Naive thymus-derived CD4-positive, alpha-beta T cell (primary cell): ENCODE measurements at regions not wholly inside any gene's neighbourhood (a gene's known extent, or its start where the extent isn't known, plus 50 kb on each side); places are given as distances from the start of the nearest gene placed in this dataset.
"Not testable (repeated sequence)": the region's sequence is repeated elsewhere in the genome, so short reads cannot be mapped to it uniquely, and the experiment has no call there.

ENCODE experiments used
- ATAC-seq: fragments of 150-1000 bp; cut with Tn5 transposase; 2 replicates; pipeline ENCODE4 v1.10.0; 2021; ENCODE audit warnings: mild to moderate bottlenecking, moderate library complexity
- CTCF ChIA-PET: fragments of 350-600 bp; sonication (Branson Sonifier 250); formaldehyde crosslinking; loops from one replicate; lab custom pipeline; 2021; ENCODE audit warnings: antibody characterized with exemption; lab: Charles Lee
- POLR2A ChIA-PET: fragments of 350-600 bp; sonication (Branson Sonifier 250); formaldehyde crosslinking; loops from one replicate; lab custom pipeline; 2021; ENCODE audit warnings: antibody characterized with exemption, inconsistent platforms; lab: Charles Lee
- DNase-seq, 9 donors: peaks; one replicate each; pipeline versions ENCODE4 v3.0.0 to v3.0.0-alpha.2; 2020 to 2022; ENCODE audit warnings: mixed read lengths in 1 of 9
- H3K27ac ChIP-seq: one replicate; pipeline ENCODE4 v1.7.0; 2013; ENCODE audit warnings: mild to moderate bottlenecking, low read depth, low read length, moderate library complexity
- H3K27me3 ChIP-seq, 2 donors: one replicate each; pipeline ENCODE4 v1.7.0; 2013; ENCODE audit warnings: low read length in 2 of 2, mild to moderate bottlenecking in 2 of 2, moderate library complexity in 2 of 2; ENCODE audit not compliant: control insufficient read depth in 2 of 2, insufficient read depth in 2 of 2
- H3K36me3 ChIP-seq, 3 experiments: 1 replicate in 2 of 3; 2 replicates in 1 of 3; pipeline ENCODE4 v1.7.0; 2013; ENCODE audit warnings: low read length in 3 of 3, mild to moderate bottlenecking in 3 of 3, moderate library complexity in 1 of 3; ENCODE audit not compliant: insufficient read depth in 3 of 3, control insufficient read depth in 2 of 3
- H3K4me1 ChIP-seq, 2 donors: one replicate each; pipeline ENCODE4 v1.7.0; 2013; ENCODE audit warnings: low read length in 2 of 2, mild to moderate bottlenecking in 2 of 2, moderate library complexity in 1 of 2; ENCODE audit not compliant: control insufficient read depth in 2 of 2, insufficient read depth in 2 of 2
- H3K4me3 ChIP-seq: 2 replicates; pipeline ENCODE4 v1.7.0; 2013; ENCODE audit warnings: mild to moderate bottlenecking, low read length
- H3K9me3 ChIP-seq, 3 experiments: 1 replicate in 2 of 3; 2 replicates in 1 of 3; pipeline ENCODE4 v1.7.0; 2013; ENCODE audit warnings: low read length in 3 of 3; ENCODE audit not compliant: control insufficient read depth in 2 of 3
- H3K27ac Mint-ChIP-seq, 9 donors: one replicate each; pipeline ENCODE4 v1.8.0; 2020 to 2022; ENCODE audit warnings: mixed read lengths in 9 of 9, mild to moderate bottlenecking in 8 of 9, moderate library complexity in 5 of 9, inconsistent platforms in 2 of 9
- H3K27me3 Mint-ChIP-seq, 5 donors: one replicate each; pipeline ENCODE4 v1.8.0; 2021 to 2022; ENCODE audit warnings: mixed read lengths in 5 of 5, mild to moderate bottlenecking in 1 of 5
- H3K36me3 Mint-ChIP-seq, 5 donors: one replicate each; pipeline ENCODE4 v1.8.0; 2020 to 2022; ENCODE audit warnings: mixed read lengths in 5 of 5, mild to moderate bottlenecking in 3 of 5, inconsistent platforms in 1 of 5
- H3K4me1 Mint-ChIP-seq, 7 donors: one replicate each; pipeline ENCODE4 v1.8.0; 2020 to 2022; ENCODE audit warnings: mixed read lengths in 7 of 7, mild to moderate bottlenecking in 3 of 7, inconsistent platforms in 1 of 7
- H3K4me3 Mint-ChIP-seq, 10 donors: one replicate each; pipeline ENCODE4 v1.8.0; 2020 to 2022; ENCODE audit warnings: mild to moderate bottlenecking in 10 of 10, mixed read lengths in 10 of 10, moderate library complexity in 6 of 10, inconsistent platforms in 2 of 10
- H3K9me3 Mint-ChIP-seq, 11 donors: one replicate each; pipeline ENCODE4 v1.8.0; 2020 to 2022; ENCODE audit warnings: mixed read lengths in 11 of 11, mild to moderate bottlenecking in 4 of 11, inconsistent platforms in 1 of 11, moderate library complexity in 1 of 11
- intact Hi-C, 2 donors: fragments of 100-400 bp; cut with micrococcal nuclease; formaldehyde crosslinking; loops; one replicate each; pipeline ENCODE4 v1.15.1; 2023

DNA sequence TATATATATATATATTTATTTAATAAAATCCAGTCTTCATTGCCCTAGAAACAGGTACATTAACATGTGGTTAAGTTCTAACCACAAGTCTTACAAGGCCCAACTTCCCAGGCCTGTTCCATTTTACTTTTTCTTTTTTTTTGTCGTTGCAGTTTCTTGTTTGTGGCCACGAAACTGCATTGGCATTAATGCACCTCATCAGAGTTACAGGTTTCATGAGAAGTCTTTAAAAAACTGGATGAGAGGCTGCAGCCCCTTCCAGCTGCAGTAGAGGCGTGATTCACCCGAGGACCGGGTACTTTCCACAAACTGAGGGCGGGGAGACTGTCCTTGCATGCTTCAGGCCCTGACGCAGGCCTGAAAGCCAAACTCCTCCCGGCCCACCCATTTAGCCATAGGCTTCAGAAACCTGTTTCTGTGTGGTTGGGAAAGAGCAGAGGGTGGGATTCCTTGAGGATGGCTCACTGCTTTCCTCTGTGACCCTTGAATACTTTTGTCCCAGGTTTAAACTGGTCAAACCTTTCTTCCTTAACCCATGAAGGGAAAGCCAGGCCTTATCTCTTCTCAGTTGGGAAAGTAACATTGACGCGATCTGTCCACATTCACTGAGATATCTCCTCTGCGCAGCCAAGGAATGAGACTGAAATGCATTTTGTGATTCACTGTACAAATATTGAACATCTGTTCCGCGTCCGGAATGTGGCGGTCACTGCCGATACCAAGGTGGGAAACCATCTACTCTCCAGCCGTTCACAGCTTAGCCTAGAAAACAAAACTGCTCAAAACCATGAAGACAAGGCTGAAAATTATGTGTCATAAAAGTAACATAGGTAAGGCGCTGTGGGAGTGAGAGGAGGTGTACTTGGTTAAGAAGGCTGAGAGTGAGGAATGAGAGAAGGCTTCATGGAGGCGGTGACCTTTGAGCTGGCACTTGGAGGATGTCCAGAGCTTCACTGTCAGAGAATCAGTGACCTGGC lies 311.7 kb downstream of the GATA3 start:
- peaks cover 18 to 23% of the 10 kb centered on the region in 2 donors for H3K4me1 ChIP-seq
- H3K36me3 ChIP-seq, result no peaks in the 10 kb centered on the region
- Mint-ChIP-seq H3K4me1 (peaks cover 14 to 48% (median 30%) of the 10 kb centered on the region in 7 donors), H3K27me3 (no peaks in the 10 kb centered on the region), H3K27ac (peak overlapping the region in 4 of 9 donors; percentile 54 to 75 (median 69)), H3K4me3 (peak overlapping the region in 3 of 10 donors; percentile 31 to 45 (median 41)), H3K9me3 (peaks cover 0 to 10% (median 0%) of the 10 kb centered on the region in 11 donors), H3K36me3 (peaks cover 0 to 10% (median 4%) of the 10 kb centered on the region in 5 donors)
- H3K27me3 ChIP-seq, result no peaks in the 10 kb centered on the region
- DNase-seq (peak in 5 of 9 donors; percentile 3 to 38 (median 12)), ATAC-seq (peak; percentile 78)
- H3K27ac ChIP-seq, result no peak overlapping the region
- POLR2A ChIA-PET, result no interaction called here
- H3K9me3 ChIP-seq, result no peaks in the 10 kb centered on the region
- CTCF ChIA-PET, result interaction anchor here (0.5 kb wide), 1 partner anchor 34 kb away, joined by 4 read pairs; no protein-coding TSS in a partner anchor
- intact Hi-C loops, result loop anchor here in 1 of 2 donors (2.0 kb wide), 1 partner anchor 37 kb away; no protein-coding TSS in a partner anchor
- no peak overlapping the region for H3K4me3 ChIP-seq

DNA sequence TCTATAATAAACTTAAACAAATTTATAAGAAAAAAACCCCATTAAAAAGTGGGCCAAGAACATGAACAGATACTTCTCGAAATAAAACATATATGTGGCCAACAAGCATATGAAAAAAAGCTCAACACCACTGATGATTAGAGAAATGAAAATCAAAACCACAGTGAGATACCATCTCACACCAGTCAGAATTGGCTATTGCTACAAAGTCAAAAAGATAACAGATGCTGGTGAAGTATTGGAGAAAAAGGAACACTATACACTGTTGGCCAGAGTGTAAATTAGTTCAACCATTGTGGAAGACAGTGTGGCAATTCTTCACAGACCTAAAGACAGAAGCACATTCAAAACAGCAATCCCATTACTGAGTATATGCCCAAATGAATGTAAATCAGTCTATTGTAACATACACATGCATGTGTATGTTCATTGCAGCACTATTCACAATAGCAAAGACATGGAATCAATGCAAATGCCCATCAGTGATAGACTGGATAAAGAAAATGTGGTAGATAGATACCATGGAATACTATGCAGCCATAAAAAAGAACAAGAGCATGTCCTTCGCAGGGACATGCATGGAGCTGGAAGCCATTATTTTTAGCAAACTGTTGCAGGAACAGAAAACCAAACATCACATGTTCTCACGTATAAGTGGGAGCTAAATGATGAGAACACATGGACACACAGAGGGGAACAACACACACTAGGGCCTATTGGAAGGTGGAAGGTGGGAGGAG lies 313.4 kb downstream of the GATA3 start:
- DNase-seq, result not testable (repeated sequence)
- intact Hi-C loops, result loop anchor here in 1 of 2 donors (2.0 kb wide), 1 partner anchor 35 kb away; no protein-coding TSS in a partner anchor

DNA sequence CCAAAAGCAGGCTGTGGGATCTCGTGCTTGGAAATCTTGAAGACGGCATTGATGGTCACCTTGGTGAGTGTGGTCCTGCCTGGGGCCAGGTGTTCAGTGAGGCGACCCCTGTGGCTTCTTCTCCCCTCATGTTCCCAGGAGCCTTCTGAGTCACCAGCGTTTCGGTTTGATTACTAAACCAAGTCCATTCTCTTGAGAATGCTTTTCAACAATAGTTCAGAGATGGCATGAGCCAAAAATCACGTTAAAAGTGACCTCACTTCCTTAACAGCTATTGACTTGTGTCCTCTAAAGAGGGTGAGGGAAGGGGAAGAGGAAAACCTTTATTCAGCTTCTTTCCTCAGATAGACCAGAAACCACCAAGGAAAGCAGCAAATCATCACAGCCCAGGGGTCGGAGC lies 315.2 kb downstream of the GATA3 start:
- intact Hi-C loops, result no loop called here
- Histone ChIP-seq H3K4me1 (peaks cover 7 to 14% of the 10 kb centered on the region in 2 donors), H3K36me3 (no peaks in the 10 kb centered on the region), H3K9me3 (no peaks in the 10 kb centered on the region), H3K27me3 (no peaks in the 10 kb centered on the region), H3K4me3 (no peak overlapping the region), H3K27ac (no peak overlapping the region)
- Mint-ChIP-seq H3K36me3 (peaks cover 0 to 11% (median 5%) of the 10 kb centered on the region in 5 donors), H3K27me3 (no peaks in the 10 kb centered on the region), H3K4me1 (peaks cover 5 to 20% (median 15%) of the 10 kb centered on the region in 7 donors), H3K9me3 (peaks cover 0 to 9% (median 0%) of the 10 kb centered on the region in 11 donors), H3K27ac (no peak overlapping the region), H3K4me3 (no peak overlapping the region)
- ChIA-PET CTCF (no interaction called here), POLR2A (no interaction called here)
- no peak for ATAC-seq
- no peak for DNase-seq

More for the DNA sequence above, 313.4 kb downstream of the GATA3 start:
- H3K4me3 Mint-ChIP-seq, H3K27me3 Mint-ChIP-seq, POLR2A ChIA-PET, H3K36me3 ChIP-seq, ATAC-seq, H3K4me3 ChIP-seq, H3K9me3 ChIP-seq, H3K27me3 ChIP-seq, H3K27ac ChIP-seq: not testable (repeated sequence)
- CTCF ChIA-PET, result interaction anchor here (0.9 kb wide), 1 partner anchor 35 kb away, joined by 4 read pairs; no protein-coding TSS in a partner anchor
- peaks cover 17 to 37% (median 30%) of the 10 kb centered on the region in 7 donors for H3K4me1 Mint-ChIP-seq
- H3K4me1 ChIP-seq, result peaks cover 18 to 20% of the 10 kb centered on the region in 2 donors
- H3K36me3 Mint-ChIP-seq, result peaks cover 0 to 11% (median 7%) of the 10 kb centered on the region in 5 donors
- peaks cover 0 to 12% (median 0%) of the 10 kb centered on the region in 11 donors for H3K9me3 Mint-ChIP-seq
- peak overlapping the region in 1 of 9 donors; percentile 30 for H3K27ac Mint-ChIP-seq

DNA sequence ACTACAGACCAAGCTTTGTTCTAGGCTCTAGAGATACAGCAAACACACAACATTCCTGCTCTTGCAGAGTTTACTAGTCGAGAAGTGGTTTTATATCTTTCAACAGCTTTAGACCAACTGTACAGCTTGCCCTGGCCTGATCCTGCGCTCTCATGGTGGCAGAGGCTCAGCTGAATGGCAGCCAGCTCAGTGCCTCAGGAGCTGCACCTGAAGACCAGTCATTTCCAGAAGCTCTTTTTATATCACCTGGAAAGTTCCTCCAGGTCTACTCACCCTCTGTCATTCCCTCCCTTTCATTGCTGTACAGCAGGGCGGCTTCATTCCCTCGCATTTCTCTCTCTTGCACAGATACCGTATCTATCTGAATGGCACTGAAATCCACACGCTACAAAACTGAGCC lies 319.8 kb downstream of the GATA3 start:
- peaks cover 0 to 2% (median 0%) of the 10 kb centered on the region in 5 donors for H3K27me3 Mint-ChIP-seq
- Histone ChIP-seq H3K4me1 (no peaks in the 10 kb centered on the region), H3K36me3 (no peaks in the 10 kb centered on the region), H3K9me3 (no peaks in the 10 kb centered on the region), H3K4me3 (no peak overlapping the region), H3K27ac (no peak overlapping the region), H3K27me3 (no peaks in the 10 kb centered on the region)
- peaks cover 0 to 4% (median 3%) of the 10 kb centered on the region in 5 donors for H3K36me3 Mint-ChIP-seq
- DNase-seq (no peak), ATAC-seq (no peak)
- peaks cover 0 to 5% (median 0%) of the 10 kb centered on the region in 11 donors for H3K9me3 Mint-ChIP-seq
- ChIA-PET POLR2A (no interaction called here), CTCF (no interaction called here)
- intact Hi-C loops, result no loop called here
- no peak overlapping the region for H3K27ac Mint-ChIP-seq
- H3K4me3 Mint-ChIP-seq, result no peak overlapping the region
- H3K4me1 Mint-ChIP-seq, result peaks cover 0 to 7% (median 0%) of the 10 kb centered on the region in 7 donors

DNA sequence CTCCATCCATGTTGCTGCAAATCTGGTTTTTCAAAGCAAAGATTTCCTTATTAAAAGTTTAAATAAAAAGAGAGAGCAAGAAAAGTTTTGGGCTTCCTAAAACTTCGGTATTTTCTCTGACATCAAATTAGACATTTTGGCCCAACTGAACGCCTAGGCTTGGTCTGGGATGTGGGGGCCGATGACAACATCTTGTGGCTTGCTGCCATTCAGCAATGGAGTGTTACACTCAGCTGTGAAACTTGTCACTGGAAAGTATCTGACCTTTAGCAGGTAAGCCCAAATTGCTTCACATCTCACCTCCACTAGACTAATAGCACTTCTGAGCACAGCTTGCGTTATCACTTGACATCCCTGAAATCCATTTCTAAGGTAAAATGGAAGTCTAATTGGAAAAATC lies 320.6 kb downstream of the GATA3 start:
- Mint-ChIP-seq H3K9me3 (peaks cover 0 to 5% (median 0%) of the 10 kb centered on the region in 11 donors), H3K27ac (no peak overlapping the region), H3K27me3 (peaks cover 0 to 2% (median 0%) of the 10 kb centered on the region in 5 donors), H3K36me3 (peaks cover 0 to 4% (median 3%) of the 10 kb centered on the region in 5 donors), H3K4me1 (peaks cover 0 to 7% (median 0%) of the 10 kb centered on the region in 7 donors), H3K4me3 (no peak overlapping the region)
- H3K4me1 ChIP-seq, result no peaks in the 10 kb centered on the region
- ATAC-seq (no peak), DNase-seq (no peak)
- peaks cover 0 to 3% of the 10 kb centered on the region in 2 donors for H3K27me3 ChIP-seq
- no peak overlapping the region for H3K27ac ChIP-seq
- CTCF ChIA-PET, result no interaction called here
- H3K36me3 ChIP-seq, result no peaks in the 10 kb centered on the region
- H3K9me3 ChIP-seq, result no peaks in the 10 kb centered on the region
- POLR2A ChIA-PET, result interaction anchor here (0.6 kb wide), 1 partner anchor 239 kb away, joined by 3 read pairs; no protein-coding TSS in a partner anchor
- H3K4me3 ChIP-seq, result no peak overlapping the region
- intact Hi-C loops, result no loop called here
